ENCODE measurements at regions not wholly inside any gene's neighbourhood (a gene's known extent, or its start where the extent isn't known, plus 50 kb on each side); places are given as distances from the start of the nearest gene placed in this dataset.

- ATAC-seq (no peak), DNase-seq (ENCODE audit: missing footprints) (no peak)
- intact Hi-C loops (cut with DNase I) = no loop called here
These were observed 280.3 kb downstream of the HTR7 start for GRCh38 chr10:90577569-90577968.

DNA sequence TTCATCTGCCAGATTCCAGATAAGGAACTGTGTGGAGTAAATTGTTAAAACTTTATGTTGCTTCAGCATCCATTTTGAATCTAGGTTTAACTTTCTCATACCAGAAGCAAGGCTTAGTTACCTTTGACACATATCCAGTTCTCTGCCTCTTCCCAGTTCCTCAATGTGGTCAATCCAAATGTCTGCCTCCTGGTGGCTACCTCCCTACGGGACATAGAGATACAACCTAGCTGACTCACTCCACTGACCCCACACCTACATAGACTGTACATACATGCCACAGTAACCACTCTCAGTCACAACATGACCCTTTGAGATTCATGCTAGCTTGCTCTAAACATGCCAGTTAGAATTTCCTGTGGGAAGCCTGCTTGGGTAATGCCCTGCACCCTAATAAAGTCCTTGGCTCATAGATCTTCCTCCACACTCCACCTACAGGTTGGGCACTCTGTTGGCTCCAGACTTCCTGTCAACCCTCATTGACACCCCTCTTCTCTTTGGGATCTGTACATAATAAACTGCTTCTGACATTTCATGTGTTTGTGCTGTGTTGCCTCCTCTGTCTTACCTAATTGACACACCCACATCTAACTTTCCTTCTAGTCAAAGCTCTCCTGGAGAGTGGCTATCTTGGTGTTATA, 278.1 kb downstream of the HTR7 start:
- DNase-seq (ENCODE audit: missing footprints) (no peak), ATAC-seq (no peak)
- intact Hi-C loops (cut with DNase I) = no loop called here

- intact Hi-C loops (cut with DNase I) = no loop called here
- no peak for DNase-seq (ENCODE audit: missing footprints)
- ATAC-seq = no peak
These were observed 274.4 kb downstream of the HTR7 start for GRCh38 chr10:90583416-90583815.

DNA sequence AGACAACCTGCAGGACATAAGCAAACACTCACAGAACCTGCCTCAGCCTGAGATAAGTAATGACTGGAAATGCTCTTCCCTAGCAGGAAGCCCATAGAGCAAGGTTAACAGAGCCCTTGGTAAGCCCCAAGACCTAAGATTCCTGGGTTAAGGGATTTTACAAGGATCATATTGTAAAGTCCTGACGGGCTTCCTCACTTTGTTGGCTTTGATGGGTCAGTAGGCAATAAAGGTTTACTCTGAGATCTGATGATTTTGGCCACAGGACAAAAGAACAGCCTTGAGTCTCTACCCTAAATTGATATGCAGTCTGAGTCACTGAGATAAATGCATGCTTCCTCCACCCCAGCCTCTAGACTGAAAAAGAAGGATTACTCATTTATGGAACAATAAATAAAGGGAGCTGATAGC, 270.8 kb downstream of the HTR7 start:
- ATAC-seq = no peak
- DNase-seq (ENCODE audit: missing footprints) = no peak
- intact Hi-C loops (cut with DNase I) = no loop called here

GRCh38 chr10:90587561-90587960, 270.3 kb downstream of the HTR7 start:
- no peak for ATAC-seq

GRCh38 chr10:90588222-90588621, 269.6 kb downstream of the HTR7 start:
- intact Hi-C loops (cut with DNase I) = no loop called here
- DNase-seq (ENCODE audit: missing footprints) (no peak), ATAC-seq (no peak)

More at GRCh38 chr10:90587561-90587960, 270.3 kb downstream of the HTR7 start:
- DNase-seq (ENCODE audit: missing footprints) = no peak
- intact Hi-C loops (cut with DNase I) = no loop called here

DNA sequence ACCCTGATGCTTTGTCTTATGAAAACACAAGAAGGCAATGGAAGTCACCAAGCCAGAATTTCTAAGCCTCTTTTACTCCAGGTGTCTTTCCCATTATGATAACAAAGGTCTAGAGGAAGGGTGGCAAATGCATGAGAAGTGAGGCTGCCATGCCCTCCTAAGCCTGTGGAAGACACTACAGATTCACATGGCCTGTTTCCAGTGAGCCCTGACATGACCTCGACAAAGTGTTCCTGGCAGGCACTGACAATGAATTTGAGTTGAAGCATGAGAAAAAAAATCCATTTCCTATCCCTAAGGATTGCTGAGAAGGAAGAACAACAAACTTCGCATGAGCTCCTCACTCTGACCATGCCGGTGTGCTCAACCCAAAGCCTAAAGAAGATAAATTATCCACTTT, 268.0 kb downstream of the HTR7 start:
- no peak for DNase-seq (ENCODE audit: missing footprints)
- intact Hi-C loops (cut with DNase I) = no loop called here
- ATAC-seq = no peak

- ATAC-seq = no peak
- intact Hi-C loops (cut with DNase I) = no loop called here
These were observed 266.2 kb downstream of the HTR7 start for GRCh38 chr10:90591629-90592028.

DNA sequence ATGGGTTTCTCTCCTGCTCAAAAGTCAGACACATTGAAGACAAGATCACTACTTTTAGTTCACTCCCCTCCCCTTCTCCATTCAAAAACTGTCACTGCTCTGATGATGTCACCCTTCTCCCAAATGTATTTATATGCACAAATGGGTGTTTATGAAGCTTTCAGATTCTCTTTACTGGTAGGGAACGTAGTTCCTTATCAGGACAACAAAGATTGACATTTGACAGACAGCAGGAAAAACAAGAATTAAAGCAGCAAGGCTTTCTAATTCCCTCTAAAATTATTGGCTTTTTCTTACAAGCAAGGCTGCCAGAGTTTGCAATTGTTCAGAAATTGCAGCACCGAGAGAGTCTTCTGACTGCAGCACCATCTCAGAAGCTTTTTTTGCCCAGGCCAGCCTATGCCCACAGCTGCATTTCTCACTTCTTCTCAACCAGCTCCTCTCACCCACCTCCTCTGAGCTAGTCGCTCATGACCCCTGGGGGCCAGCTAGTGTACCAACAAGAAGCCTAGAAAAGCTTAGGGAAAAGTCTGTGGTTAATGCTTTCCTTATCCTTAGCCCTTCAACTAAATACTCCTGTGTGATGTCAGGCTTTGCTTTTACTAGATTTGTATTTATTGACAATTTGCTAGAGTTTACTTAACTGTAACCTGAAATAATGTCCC, 265.1 kb downstream of the HTR7 start:
- peak; percentile 78 for ATAC-seq
- intact Hi-C loops (cut with DNase I) = no loop called here
- no peak for DNase-seq (ENCODE audit: missing footprints)

More at GRCh38 chr10:90591629-90592028, 266.2 kb downstream of the HTR7 start:
- no peak for DNase-seq (ENCODE audit: missing footprints)

DNA sequence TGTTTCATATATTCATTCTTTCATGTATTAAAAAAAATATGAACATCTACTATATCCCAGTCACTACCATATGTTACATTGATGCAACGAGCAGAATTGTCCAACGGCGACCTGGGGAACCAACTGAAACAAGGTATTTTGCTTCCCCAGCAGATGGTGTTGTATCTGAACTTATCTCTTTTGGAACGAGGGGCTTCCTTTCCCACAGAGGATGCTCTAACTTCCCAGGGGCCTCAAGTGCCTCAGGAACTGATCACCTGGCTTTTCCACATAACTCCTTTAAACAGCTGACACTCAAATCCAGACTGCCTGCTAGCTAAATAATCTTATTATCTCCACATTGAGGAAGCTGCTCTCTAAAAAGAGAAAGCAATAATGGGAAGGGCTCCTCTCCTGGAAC, 259.3 kb downstream of the HTR7 start:
- ATAC-seq (no peak), DNase-seq (ENCODE audit: missing footprints) (no peak)
- intact Hi-C loops (cut with DNase I) = no loop called here

DNA sequence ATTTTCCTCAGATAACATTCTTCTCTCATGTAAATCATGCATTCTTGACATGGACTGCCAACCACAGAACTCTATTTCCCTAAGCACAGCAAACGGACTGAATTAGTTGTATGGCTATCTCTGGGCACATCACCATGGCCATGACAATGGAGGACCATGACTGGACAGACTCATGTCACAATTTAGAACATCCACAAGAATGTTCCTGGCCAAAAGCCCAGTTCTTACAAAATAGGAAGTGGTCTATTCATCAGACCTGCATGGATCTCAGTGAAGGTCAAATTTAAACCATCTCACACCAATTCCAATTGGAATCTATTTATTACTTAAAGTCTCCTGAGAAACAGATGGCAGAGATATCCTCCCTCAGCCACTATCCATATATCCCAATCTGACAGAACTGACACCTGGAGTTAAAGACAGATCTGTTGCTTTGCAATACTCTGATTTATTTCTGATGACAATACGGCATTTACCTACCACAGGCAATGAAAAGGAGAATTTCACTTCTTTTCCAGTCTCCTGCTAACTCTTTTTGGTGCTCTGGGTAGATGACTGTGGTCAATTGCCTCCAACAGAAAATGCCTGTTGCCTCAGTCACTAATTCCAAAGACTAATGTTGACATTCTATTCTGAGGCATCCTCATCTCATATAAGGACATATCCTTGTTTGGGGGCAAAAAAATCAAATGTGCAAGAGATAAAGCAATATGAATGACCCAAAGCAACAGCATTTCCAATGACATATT, 254.8 kb downstream of the HTR7 start:
- DNase-seq (ENCODE audit: missing footprints) (no peak), ATAC-seq (no peak)
- intact Hi-C loops (cut with DNase I) = no loop called here

- ATAC-seq = no peak
- DNase-seq (ENCODE audit: missing footprints) = no peak
- intact Hi-C loops (cut with DNase I) = no loop called here
These were observed 253.2 kb downstream of the HTR7 start for GRCh38 chr10:90604636-90605035.

DNA sequence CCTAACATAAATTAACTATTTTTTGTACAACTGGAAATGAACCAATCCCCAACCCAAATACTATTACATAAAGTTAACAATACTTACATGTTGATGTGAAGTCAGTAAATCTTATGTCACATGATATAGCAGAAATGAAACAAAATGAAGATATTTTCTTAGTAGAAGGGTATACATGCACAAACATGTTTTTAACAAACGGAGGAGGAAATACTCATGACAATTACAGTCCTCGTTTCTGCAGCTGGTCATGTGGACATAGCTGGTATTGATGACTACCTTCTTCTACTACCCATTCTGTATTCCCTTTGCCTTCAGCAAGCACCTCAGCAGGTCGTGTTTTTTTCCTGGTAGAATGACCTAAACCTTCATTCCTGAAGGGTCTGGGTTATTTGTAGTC, 252.3 kb downstream of the HTR7 start:
- intact Hi-C loops (cut with DNase I) = no loop called here
- no peak for ATAC-seq
- no peak for DNase-seq (ENCODE audit: missing footprints)

- intact Hi-C loops (cut with DNase I) = no loop called here
- no peak for ATAC-seq
- DNase-seq (ENCODE audit: missing footprints) = no peak
These were observed 245.6 kb downstream of the HTR7 start for GRCh38 chr10:90612276-90612675.

GRCh38 chr10:90614631-90615030, 243.2 kb downstream of the HTR7 start:
- no peak for DNase-seq (ENCODE audit: missing footprints)
- intact Hi-C loops (cut with DNase I) = no loop called here
- no peak for ATAC-seq

DNA sequence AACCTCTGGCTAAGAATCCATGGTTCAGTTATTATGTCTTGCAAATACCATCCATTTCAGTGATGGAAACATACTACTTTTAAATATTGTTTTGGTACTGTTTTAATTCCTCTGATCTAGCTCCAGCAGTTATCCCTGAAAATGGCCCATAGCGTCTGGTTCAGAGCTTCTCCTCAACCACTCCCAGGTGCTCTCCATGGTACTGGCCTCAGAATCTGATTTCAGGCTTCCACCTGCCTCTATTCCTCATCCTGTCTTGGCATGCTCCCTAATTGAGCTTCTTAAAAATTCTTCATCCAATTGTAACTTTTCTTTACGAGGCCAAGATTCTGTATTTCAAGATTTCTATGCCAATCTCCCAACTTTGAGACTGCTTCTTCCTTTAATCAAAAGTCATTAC, 236.3 kb downstream of the HTR7 start:
- no peak for DNase-seq (ENCODE audit: missing footprints)
- intact Hi-C loops (cut with DNase I) = no loop called here
- no peak for ATAC-seq

- DNase-seq (ENCODE audit: missing footprints) (no peak), ATAC-seq (no peak)
- intact Hi-C loops (cut with DNase I) = no loop called here
These were observed 222.6 kb downstream of the HTR7 start for GRCh38 chr10:90635111-90635765.

- ATAC-seq (no peak), DNase-seq (ENCODE audit: missing footprints) (no peak)
- intact Hi-C loops (cut with DNase I) = no loop called here
These were observed 217.1 kb downstream of the HTR7 start for GRCh38 chr10:90640756-90641155.

DNA sequence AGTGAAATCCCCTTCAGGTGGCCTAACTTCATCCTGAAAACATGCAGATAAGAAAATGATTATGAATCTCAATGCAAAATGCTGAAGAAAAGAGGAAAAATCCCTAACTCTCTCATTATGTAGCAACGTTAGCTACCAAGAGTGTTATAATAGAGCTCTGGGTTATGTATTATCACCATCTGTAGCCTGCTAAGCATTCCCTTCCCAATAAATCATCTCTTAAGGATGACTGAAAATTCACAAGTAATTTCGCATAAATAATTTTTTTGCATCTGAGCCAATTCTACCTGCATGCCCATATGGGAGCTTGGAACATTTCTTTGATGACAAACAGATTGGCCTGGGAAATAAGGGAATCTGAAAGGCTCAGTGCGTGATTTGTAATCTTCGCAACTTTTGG, 216.1 kb downstream of the HTR7 start:
- intact Hi-C loops (cut with DNase I) = no loop called here
- DNase-seq (ENCODE audit: missing footprints) (no peak), ATAC-seq (no peak)

DNA sequence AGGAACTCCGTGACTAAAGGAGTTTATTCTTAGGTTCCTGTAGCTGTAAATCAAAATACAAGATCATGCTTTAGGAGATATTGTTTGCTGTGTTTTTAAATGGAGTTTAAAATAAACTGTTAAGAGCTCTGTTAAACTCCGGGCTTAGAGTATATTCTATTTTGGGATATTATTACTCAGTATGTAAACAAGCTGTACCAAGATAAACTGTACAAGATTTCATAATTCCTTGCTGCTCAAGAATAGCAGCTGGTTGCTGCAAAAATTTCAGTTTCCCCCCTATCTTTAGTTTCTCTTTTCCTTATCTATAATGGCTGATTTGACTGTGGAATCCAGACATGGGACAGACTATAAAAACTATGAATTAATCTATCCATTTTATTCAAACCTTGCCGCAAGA, 215.7 kb downstream of the HTR7 start:
- intact Hi-C loops (cut with DNase I) = no loop called here
- no peak for DNase-seq (ENCODE audit: missing footprints)
- peak; percentile 60 for ATAC-seq
